Neural cell (in vitro differentiated cells): ENCODE measurements at regions not wholly inside any gene's neighbourhood (a gene's known extent, or its start where the extent isn't known, plus 50 kb on each side); places are given as distances from the start of the nearest gene placed in this dataset.

Source experiments
- H2AFZ ChIP-seq: fragments of 200-600, 300-800 bp; sonication (generic), shearing (Covaris generic); 2 replicates; pipeline ENCODE4 v1.6.0; 2014; ENCODE audit warnings: low read depth, mild to moderate bottlenecking, antibody characterized with exemption, low read length, moderate library complexity
- H3F3A ChIP-seq: fragments of 200-600 bp; shearing (Covaris generic); 2 replicates; pipeline ENCODE4 v1.6.1; 2016; ENCODE audit warnings: mild to moderate bottlenecking, moderate library complexity, mixed read lengths, antibody characterized with exemption, low read length; ENCODE audit not compliant: insufficient read depth, poor library complexity, severe bottlenecking
- H3K27ac ChIP-seq: fragments of 200-600, 300-800 bp; sonication (generic), shearing (Covaris generic); 2 replicates; pipeline ENCODE4 v1.5.1; 2014; ENCODE audit warnings: mild to moderate bottlenecking, low read length, moderate library complexity
- H3K27me3 ChIP-seq: fragments of 300-800, 200-600 bp; sonication (generic), shearing (Covaris generic); 2 replicates; pipeline ENCODE4 v1.6.0; 2014; ENCODE audit warnings: mild to moderate bottlenecking, low read depth, low read length, moderate library complexity; ENCODE audit not compliant: insufficient read depth
- H3K36me3 ChIP-seq: fragments of 300-800, 200-600 bp; sonication (generic), shearing (Covaris generic); 2 replicates; pipeline ENCODE4 v1.5.1; 2014; ENCODE audit warnings: mild to moderate bottlenecking, antibody characterized with exemption, low read length, moderate library complexity; ENCODE audit not compliant: insufficient read depth
- H3K4me2 ChIP-seq: fragments of 300-800, 200-600 bp; sonication (generic), shearing (Covaris generic); 2 replicates; pipeline ENCODE4 v1.6.0; 2014; ENCODE audit warnings: mild to moderate bottlenecking, low read length
- H3K4me3 ChIP-seq: fragments of 300-800, 200-600 bp; sonication (generic), shearing (Covaris generic); 2 replicates; pipeline ENCODE4 v1.5.1; 2014; ENCODE audit warnings: mild to moderate bottlenecking, low read length, moderate library complexity
- H3K79me2 ChIP-seq: fragments of 200-600 bp; shearing (Covaris generic); replicated peaks from 2 replicates; pipeline ENCODE4 v1.6.0; 2014; ENCODE audit warnings: mild to moderate bottlenecking, low read length, moderate library complexity; ENCODE audit not compliant: insufficient read depth
- H3K9ac ChIP-seq: fragments of 300-800, 200-600 bp; sonication (generic), shearing (Covaris generic); 2 replicates; pipeline ENCODE4 v1.6.1; 2016; ENCODE audit warnings: mild to moderate bottlenecking, low read length, mixed read lengths
- H3K9me2 ChIP-seq: fragments of 200-600 bp; shearing (Covaris generic); 2 replicates; pipeline ENCODE4 v1.6.1; 2016; ENCODE audit warnings: mild to moderate bottlenecking, low read length, mixed read lengths; ENCODE audit not compliant: insufficient read depth
- H3K9me3 ChIP-seq: fragments of 200-600, 300-800 bp; sonication (generic), shearing (Covaris generic); 2 replicates; pipeline ENCODE4 v1.6.1; 2016; ENCODE audit warnings: mild to moderate bottlenecking, mixed run types, low read length, moderate library complexity, mixed read lengths
- H4K20me1 ChIP-seq: fragments of 200-600 bp; shearing (Covaris generic); 2 replicates; pipeline ENCODE4 v1.6.1; 2016; ENCODE audit warnings: mild to moderate bottlenecking, mixed run types; ENCODE audit not compliant: insufficient read depth
- CTCF ChIP-seq: fragments of 450-650 bp; IDR thresholded peaks from 2 replicates; pipeline ENCODE4 v1.5.1; 2014; ENCODE audit warnings: antibody characterized with exemption, mild to moderate bottlenecking, moderate library complexity; ENCODE audit not compliant: poor library complexity, severe bottlenecking
- EZH2 ChIP-seq: fragments of 200-600, 300-800 bp; shearing (Covaris generic), sonication (generic); IDR thresholded peaks from 2 replicates; pipeline ENCODE4 v1.6.1; 2014; ENCODE audit warnings: antibody characterized with exemption, low read length, borderline replicate concordance, mild to moderate bottlenecking; ENCODE audit not compliant: insufficient read depth, poor library complexity, severe bottlenecking
- MXI1 ChIP-seq: fragments of 450-650 bp; conservative IDR thresholded peaks from 2 replicates; pipeline ENCODE4 v1.6.1; 2014; ENCODE audit warnings: antibody characterized with exemption, mild to moderate bottlenecking; ENCODE audit not compliant: poor library complexity, severe bottlenecking
- POLR2AphosphoS5 ChIP-seq: IDR thresholded peaks from 2 replicates; pipeline ENCODE4 v1.6.1; 2012
- RAD21 ChIP-seq: fragments of 450-650 bp; conservative IDR thresholded peaks from 2 replicates; pipeline ENCODE4 v1.6.1; 2014; ENCODE audit warnings: antibody characterized with exemption, mild to moderate bottlenecking, moderate library complexity
- REST ChIP-seq: IDR thresholded peaks from 2 replicates; pipeline ENCODE4 v1.6.1; 2012; ENCODE audit warnings: borderline replicate concordance
- SMC3 ChIP-seq: fragments of 450-650 bp; conservative IDR thresholded peaks from 2 replicates; pipeline ENCODE4 v1.6.1; 2014; ENCODE audit warnings: antibody characterized with exemption, mild to moderate bottlenecking, moderate library complexity; ENCODE audit not compliant: poor library complexity
- TAF1 ChIP-seq: IDR thresholded peaks from 2 replicates; pipeline ENCODE4 v1.6.1; 2012; ENCODE audit warnings: low read depth

- Histone ChIP-seq H3K36me3 (no peaks in the 10 kb centered on the region), H3K79me2 (no peaks in the 10 kb centered on the region), H3K9me3 (no peaks in the 10 kb centered on the region), H3K27ac (no peak overlapping the region), H3F3A (no peaks in the 10 kb centered on the region), H3K27me3 (no peaks in the 10 kb centered on the region), H3K4me3 (no peak overlapping the region), H4K20me1 (no peaks in the 10 kb centered on the region), H3K9ac (no peak overlapping the region), H3K4me2 (no peak overlapping the region), H2AFZ (no peak overlapping the region), H3K9me2 (no peaks in the 10 kb centered on the region)
- TF ChIP-seq SMC3 (no peak), TAF1 (no peak), RAD21 (no peak), MXI1 (no peak)
These were observed 326.8 kb downstream of the CCDC85A start for GRCh38 chr2:56510610-56511009.

- no peak overlapping the region for H3K27ac ChIP-seq
- H3K79me2 ChIP-seq: no peaks in the 10 kb centered on the region
- H3K9me2 ChIP-seq: no peaks in the 10 kb centered on the region
- H2AFZ ChIP-seq: no peak overlapping the region
- no peak for TF ChIP-seq EZH2
- TF ChIP-seq POLR2AphosphoS5: peak; percentile 39
- H3K4me3 ChIP-seq: no peak overlapping the region
- no peaks in the 10 kb centered on the region for H4K20me1 ChIP-seq
- H3K9ac ChIP-seq: no peak overlapping the region
- no peaks in the 10 kb centered on the region for H3K9me3 ChIP-seq
- H3K36me3 ChIP-seq: no peaks in the 10 kb centered on the region
- no peak overlapping the region for H3K4me2 ChIP-seq
- H3F3A ChIP-seq: no peaks in the 10 kb centered on the region
- no peaks in the 10 kb centered on the region for H3K27me3 ChIP-seq
These were observed 331.6 kb downstream of the CCDC85A start for GRCh38 chr2:56515399-56515798.

- no peaks in the 10 kb centered on the region for H3K27me3 ChIP-seq
- H4K20me1 ChIP-seq: no peaks in the 10 kb centered on the region
- no peaks in the 10 kb centered on the region for H3K9me3 ChIP-seq
- H3K4me2 ChIP-seq: no peak overlapping the region
- H3K4me3 ChIP-seq: no peak overlapping the region
- TF ChIP-seq MXI1: no peak
- no peak for TF ChIP-seq POLR2AphosphoS5
- no peak overlapping the region for H2AFZ ChIP-seq
- H3K36me3 ChIP-seq: no peaks in the 10 kb centered on the region
- H3K9me2 ChIP-seq: no peaks in the 10 kb centered on the region
- no peaks in the 10 kb centered on the region for H3K79me2 ChIP-seq
- H3F3A ChIP-seq: no peaks in the 10 kb centered on the region
- no peak overlapping the region for H3K9ac ChIP-seq
- no peak overlapping the region for H3K27ac ChIP-seq
These were observed 336.0 kb downstream of the CCDC85A start for GRCh38 chr2:56519806-56520205.

- H2AFZ ChIP-seq: no peak overlapping the region
- no peaks in the 10 kb centered on the region for H3K27me3 ChIP-seq
- H3K4me2 ChIP-seq: no peak overlapping the region
- no peaks in the 10 kb centered on the region for H3K9me2 ChIP-seq
- no peaks in the 10 kb centered on the region for H3K36me3 ChIP-seq
- H3K9me3 ChIP-seq: no peaks in the 10 kb centered on the region
- no peak overlapping the region for H3K27ac ChIP-seq
- no peaks in the 10 kb centered on the region for H3F3A ChIP-seq
- no peaks in the 10 kb centered on the region for H3K79me2 ChIP-seq
- no peak overlapping the region for H3K4me3 ChIP-seq
- TF ChIP-seq CTCF (no peak), SMC3 (no peak), REST (no peak)
- H3K9ac ChIP-seq: no peak overlapping the region
- no peaks in the 10 kb centered on the region for H4K20me1 ChIP-seq
These were observed 338.9 kb downstream of the CCDC85A start for GRCh38 chr2:56522605-56523089.
